ENCODE measurements at regions not wholly inside any gene's neighbourhood (a gene's known extent, or its start where the extent isn't known, plus 50 kb on each side); places are given as distances from the start of the nearest gene placed in this dataset.
"Not testable (repeated sequence)": the region's sequence is repeated elsewhere in the genome, so short reads cannot be mapped to it uniquely, and the experiment has no call there.

DNA sequence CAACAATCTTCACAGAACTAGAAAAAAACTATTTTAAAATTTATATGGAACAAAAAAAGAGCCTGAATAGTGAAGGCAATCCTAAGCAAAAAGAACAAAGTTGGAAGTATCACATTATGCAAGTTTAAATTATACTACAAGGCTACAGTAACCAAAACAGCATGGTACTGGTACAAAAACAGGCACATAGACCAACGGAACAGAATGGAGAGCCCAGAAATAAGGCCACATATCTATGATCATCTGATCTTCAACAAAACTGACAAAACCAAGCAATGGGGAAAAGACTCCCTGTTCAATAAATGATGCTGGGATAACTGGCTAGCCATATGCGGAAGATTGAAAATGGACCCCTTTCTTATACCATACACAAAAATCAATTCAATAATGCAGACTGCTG is 74.4 kb upstream of the RTN4 start:
- DNase-seq (ENCODE audit: low spot score): not testable (repeated sequence)

- no peak for DNase-seq (ENCODE audit: low spot score)
Measured at GRCh38 chr2:55123851-55124269, 73.6 kb upstream of the RTN4 start.

- DNase-seq (ENCODE audit: low spot score): no peak
Measured at GRCh38 chr2:55120634-55121359, 70.5 kb upstream of the RTN4 start.

DNA sequence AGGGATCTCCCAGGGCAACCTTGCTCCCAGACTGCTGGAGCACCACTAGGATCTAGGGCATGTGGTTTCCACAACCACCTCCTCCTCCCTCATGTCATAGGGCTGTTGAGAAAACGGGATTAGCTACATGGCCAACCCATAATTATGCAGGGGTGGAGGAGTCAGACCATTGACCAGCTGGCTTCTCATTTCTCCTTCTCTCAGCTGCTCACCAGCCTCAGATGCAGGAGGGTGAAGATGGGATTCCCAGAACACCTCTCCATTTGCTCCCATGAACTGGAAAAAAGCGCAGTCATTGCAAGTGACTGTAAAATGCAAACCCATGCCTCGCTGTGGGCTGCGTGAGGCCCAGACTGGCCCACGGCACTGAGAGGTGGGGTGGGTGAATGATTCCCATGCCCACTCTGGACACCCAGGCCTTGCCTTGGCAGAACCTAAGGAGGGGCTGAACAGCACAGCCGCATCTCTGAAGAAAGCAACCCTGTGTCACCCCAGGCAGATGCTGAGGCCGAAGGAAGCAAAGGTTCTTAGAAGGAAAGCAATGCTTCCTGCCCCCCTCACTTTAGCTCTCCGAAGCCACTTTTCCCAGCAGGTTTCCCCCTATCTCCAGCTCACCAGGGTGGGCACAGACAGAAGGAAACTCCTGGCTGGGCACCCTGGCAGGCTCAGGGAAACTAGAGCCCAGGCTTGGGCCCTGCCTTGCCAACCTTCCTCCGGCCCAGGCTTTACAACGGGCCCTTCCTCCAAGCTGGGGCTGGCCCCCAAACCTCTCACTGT is 69.6 kb upstream of the RTN4 start:
- DNase-seq (ENCODE audit: low spot score): no peak

DNA sequence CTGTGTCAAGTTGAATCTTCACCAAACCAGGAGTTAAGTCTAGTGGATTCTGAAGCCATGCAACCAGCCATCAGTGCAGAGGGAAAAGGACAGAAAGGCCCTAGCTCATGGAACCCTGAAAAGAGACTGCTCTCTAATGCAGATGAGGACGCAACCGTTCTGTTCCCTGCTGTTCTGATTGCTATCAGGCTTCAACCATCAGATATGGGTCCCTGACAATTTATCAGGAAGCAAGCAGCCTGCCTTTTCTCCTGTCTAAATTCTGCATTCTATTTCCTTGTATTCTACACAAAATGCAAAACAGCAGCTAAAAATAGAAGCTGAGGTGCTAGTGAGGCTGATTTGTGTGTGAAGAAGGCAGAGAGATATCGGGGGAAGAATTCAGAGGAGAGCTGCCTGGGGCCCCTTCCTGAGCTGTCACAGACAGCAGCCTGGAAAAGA is 68.4 kb upstream of the RTN4 start:
- DNase-seq (ENCODE audit: low spot score): no peak

GRCh38 chr2:55116966-55117365 is 66.7 kb upstream of the RTN4 start:
- no peak for DNase-seq (ENCODE audit: low spot score)

- DNase-seq (ENCODE audit: low spot score): no peak
Measured at GRCh38 chr2:55116598-55116964, 66.3 kb upstream of the RTN4 start.

DNA sequence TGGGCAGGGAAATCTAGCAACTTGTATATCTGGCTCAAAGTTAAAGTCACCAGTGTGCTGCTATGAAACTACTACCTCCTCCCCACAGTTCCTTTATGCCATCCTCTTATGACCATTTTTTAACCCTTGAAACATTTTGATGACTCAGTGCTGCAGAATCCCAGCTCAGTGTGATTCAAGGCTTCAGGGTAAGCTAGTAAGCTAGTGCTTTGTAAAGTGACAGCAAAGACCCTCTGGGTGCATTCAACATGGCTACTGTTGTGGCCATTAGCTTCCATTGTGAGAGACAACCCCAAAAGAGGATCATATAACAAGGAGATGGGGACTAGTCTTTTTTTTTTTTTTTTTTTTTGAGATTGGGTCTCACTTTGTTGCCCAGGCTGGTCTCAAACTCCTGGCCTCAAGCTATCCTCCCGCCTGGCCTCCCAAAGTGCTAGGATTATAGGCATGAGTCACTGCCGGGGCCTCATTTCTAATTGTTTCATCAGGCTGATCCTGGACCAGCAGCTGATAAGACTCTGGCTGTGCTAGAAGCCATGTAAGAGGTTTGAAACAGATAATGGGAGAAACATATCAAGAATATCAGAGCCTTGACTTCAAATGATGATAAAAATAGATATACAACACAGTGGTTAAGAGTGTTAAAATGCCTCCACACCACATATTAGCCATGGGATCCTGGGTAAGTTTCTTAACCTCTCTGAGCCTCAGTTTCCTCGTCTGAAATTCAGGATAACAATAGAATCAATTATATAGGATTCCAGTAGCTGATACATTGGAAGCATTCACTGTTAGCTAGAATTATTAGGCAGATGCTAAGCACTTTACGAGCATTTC is 65.7 kb upstream of the RTN4 start:
- DNase-seq (ENCODE audit: low spot score): peak; percentile 64

DNA sequence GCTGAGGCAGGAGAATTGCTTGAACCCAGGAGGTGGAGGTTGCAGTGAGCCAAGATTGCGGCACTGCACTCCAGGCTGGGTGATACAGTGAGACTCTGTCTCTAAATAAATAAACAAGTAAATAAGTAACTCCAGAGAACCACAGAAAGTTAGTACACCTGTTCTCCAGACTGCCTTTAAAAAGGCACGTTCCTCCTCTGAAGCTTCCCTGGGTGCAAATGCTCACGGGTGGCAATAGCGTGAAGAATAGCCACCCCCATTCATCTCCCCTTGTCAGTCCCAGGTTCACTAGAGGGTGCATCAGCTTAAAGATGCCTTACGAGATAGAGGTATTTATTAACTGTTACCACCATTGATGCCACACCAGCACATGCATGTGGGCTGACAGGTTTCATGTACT is 64.3 kb upstream of the RTN4 start:
- no peak for DNase-seq (ENCODE audit: low spot score)

DNA sequence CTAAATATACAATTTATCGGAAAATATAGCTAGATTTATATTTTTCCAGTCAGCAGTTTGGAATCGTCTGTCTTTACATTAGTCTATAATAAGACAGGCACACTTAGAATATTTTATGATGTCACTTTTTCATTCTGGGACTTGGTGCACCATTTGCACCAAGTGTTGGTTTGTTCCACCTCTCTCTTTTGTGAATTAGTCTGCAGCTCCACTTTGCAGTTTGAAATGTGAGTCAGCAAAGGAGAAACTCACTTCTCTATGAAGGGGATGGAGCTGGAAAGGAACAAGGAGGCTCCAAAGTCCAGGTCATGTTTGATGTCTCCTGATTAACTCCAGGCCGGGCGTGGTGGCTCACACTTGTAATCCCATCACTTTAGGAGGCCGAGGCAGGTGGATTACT is 63.8 kb upstream of the RTN4 start:
- no peak for DNase-seq (ENCODE audit: low spot score)

DNA sequence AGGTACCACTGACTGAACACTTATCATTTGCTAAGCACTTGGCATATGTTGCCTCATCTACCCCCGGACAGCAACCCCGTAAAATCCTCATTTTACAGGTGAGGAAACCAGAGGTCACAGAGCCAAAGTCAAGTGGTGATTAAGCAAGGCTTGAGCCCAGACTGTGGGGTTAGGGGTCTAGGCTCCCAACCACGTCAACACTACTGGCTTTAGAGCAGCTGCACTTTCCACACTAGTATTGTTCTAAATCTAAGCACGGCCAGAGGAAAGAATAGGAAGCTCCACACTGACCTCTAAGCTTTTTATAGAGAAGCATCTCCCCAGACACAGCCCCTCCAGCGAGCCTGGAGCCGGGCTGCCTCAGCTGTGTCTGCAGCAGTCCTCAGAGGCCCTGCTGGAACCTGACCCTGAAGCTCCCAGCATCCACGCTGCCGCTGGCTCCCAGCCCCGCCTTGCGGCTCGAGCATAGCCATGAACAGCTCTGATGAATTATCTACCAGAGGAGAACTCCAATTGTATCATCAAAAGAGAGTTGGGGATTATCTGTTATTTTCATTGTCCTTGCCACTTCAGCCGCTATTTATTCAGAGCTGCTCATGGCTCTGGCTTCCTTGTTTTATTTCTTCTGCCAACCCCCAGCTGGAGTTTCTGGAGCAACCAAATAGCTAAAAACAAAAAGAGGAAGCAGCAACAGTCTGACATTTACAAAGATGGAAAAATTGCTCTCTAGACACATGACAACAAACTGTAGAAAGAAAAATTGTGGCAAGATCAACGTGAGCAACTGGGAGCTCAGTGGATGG is 62.2 kb upstream of the RTN4 start:
- DNase-seq (ENCODE audit: low spot score): peak; percentile 46

DNA sequence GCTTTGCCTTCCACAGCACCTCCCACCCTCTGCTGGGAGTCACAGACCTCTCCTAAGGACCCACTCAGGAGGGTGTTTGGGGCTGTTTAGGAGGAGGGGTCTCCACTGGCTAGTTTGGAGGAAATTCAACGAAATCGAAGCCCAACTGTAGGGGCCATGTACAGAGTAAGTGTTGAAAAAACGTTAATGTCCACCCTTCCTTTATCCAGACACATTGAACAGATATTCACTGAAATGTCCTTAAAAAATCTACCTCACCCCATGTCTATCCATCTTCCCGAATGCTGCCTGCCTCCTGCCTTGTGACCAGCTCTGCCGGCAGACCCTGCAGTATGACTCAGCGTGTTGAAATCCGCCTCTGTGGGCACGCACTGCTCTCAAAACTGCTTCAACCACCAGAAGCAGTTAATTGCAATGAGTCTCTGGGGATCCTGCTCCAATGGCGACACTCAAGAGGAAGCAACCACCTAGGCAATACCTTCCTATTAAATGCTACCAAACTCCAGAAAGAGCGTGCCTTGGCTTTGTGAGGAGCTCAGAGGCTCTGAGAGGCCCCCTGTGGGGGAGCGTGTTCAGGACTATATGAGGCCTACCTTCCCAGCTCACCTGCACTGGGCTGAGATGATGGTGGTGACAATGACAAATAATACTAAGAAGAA is 61.4 kb upstream of the RTN4 start:
- peak; percentile 90 for DNase-seq (ENCODE audit: low spot score)

DNA sequence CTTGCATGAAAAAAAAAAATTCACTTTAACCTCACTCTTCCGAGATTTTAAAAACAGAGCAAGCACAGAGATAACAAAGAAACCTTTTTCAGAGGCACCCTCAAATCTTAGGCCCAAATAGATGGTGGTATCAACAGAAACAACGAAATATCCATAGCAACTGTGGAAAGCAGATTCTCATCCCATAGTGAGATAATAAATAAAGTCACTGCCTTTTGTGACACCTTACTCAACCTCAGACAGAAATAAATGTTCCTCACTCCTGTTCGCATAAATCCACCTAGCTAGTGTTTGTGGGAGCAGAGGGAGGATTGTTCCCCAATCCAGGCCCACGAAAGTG is 60.9 kb upstream of the RTN4 start:
- no peak for DNase-seq (ENCODE audit: low spot score)

DNA sequence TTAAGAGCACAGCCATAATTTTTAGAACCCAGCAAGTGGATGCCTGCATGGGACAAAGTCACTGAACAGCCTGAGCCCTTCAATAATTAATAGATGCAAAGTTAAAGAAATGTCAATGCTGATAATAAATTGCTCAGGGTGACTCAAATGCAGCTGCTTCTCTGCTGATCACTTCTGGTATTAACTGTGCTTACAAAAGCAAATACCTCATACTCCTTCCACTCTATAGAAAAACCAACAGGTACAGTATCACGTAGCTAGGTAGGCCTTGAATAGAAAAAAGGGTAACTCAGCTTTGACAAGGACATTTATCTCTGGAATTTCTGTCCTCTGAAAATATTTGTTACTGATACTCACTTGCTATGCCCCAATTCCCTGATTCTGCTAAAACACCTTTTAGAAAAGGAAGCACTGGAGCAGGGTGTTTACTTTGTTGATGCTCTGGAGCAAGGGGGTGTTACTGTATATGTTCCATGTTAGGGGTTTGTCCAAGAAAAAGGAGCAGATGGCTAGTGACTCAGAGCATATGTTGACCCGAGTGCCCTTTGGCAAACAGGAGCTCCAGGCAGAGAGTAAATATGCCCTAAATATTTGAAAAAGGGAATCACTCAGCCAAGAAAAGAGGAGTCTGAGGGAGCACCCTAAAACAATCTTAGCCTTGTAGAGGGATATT is 59.1 kb upstream of the RTN4 start:
- peak; percentile 51 for DNase-seq (ENCODE audit: low spot score)

GRCh38 chr2:55108456-55109160 is 58.4 kb upstream of the RTN4 start:
- DNase-seq (ENCODE audit: low spot score): no peak

GRCh38 chr2:55107436-55107835 is 57.2 kb upstream of the RTN4 start:
- DNase-seq (ENCODE audit: low spot score): no peak

DNA sequence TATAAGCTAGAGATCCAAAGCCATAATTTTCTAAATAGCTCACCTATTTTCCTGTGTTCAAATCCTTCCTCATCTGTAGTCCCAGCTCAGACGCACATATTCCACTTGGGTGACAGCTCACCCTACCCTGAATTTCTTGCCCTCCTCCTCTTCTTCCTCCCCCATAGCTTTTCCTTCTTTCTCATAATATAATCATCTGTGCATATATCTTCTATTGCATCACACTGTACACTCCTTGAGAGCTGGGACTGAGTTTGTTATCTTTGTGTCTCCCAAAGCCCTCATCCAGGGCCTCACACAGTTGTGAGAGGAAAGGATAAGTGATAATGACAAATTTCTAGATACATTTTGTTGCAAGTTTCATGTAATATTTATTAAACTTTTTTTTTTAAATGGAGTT is 55.9 kb upstream of the RTN4 start:
- no peak for DNase-seq (ENCODE audit: low spot score)

DNA sequence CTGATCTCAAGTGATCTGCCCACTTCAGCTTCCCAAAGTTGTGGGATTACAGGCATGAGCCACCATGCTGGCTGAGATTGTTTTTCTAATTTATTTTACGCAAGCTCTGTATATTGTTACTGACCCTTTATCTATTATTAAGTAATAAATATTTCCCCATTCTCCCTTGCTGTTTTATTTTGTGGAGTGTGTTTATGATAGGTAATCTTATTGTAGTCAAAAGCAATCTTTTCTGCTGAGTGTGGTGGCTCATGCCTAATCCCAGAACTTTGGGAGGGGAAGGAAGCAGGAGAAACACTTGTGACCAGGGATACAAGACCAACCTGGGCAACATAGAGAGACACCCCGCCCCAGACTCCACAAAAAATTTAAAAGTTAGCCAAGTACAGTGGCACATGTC is 55.2 kb upstream of the RTN4 start:
- DNase-seq (ENCODE audit: low spot score): no peak

- no peak for DNase-seq (ENCODE audit: low spot score)
Measured at GRCh38 chr2:55103046-55103445, 52.8 kb upstream of the RTN4 start.

GRCh38 chr2:55102056-55102812 is 52.0 kb upstream of the RTN4 start:
- no peak for DNase-seq (ENCODE audit: low spot score)
